SH-SY5Y (cell line): ENCODE measurements at regions not wholly inside any gene's neighbourhood (a gene's known extent, or its start where the extent isn't known, plus 50 kb on each side); places are given as distances from the start of the nearest gene placed in this dataset.

Source experiments
- GATA2 ChIP-seq: IDR thresholded peaks from 2 replicates; pipeline ENCODE4 v1.6.1; 2011; ENCODE audit warnings: mild to moderate bottlenecking, low read depth, low read length
- GATA3 ChIP-seq: IDR thresholded peaks from 2 replicates; pipeline ENCODE4 v1.6.1; 2011; ENCODE audit warnings: low read depth, mild to moderate bottlenecking, low read length, moderate library complexity

- no peak for TF ChIP-seq GATA3
- no peak for TF ChIP-seq GATA2
These were observed 271.7 kb downstream of the CTTN start for GRCh38 chr11:70669871-70670675.
